ENCODE measurements at regions not wholly inside any gene's neighbourhood (a gene's known extent, or its start where the extent isn't known, plus 50 kb on each side); places are given as distances from the start of the nearest gene placed in this dataset.

DNA sequence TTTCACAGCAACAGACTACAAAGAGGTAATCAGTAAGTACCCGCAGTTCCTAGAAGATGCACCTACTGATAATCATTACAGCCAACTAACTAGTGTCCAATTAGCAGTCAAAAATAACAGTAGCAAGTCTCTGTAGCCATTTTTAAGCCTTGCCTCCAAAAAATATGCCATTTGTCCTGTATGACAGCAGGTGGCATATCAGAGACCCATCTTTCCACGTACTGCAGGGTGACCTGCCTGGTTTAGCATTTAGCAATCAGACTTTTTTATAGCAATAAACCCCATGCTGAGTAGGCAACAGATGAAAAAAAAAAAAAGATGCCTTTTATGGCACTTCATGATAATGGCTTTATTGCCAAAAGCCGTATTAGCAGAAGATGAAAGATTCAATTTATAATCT is 155.3 kb upstream of the LSM14A start:
- Mint-ChIP-seq H3K27me3 (ENCODE audit: low read depth) (peaks cover 2% of the 10 kb centered on the region; the same call in 1 of the 2 replicates), H3K4me3 (no peak overlapping the region), H3K9me3 (peaks cover 30% of the 10 kb centered on the region), H3K27ac (no peak overlapping the region), H3K4me1 (no peaks in the 10 kb centered on the region), H3K36me3 (peaks cover 6% of the 10 kb centered on the region; the same call in 1 of the 2 replicates)
- ChIA-PET CTCF (no interaction called here), POLR2A (interaction anchor here (0.6 kb wide), 1 partner anchor 396 kb away, joined by 3 read pairs; no protein-coding TSS in a partner anchor)
- TF ChIP-seq, protein P1, sequence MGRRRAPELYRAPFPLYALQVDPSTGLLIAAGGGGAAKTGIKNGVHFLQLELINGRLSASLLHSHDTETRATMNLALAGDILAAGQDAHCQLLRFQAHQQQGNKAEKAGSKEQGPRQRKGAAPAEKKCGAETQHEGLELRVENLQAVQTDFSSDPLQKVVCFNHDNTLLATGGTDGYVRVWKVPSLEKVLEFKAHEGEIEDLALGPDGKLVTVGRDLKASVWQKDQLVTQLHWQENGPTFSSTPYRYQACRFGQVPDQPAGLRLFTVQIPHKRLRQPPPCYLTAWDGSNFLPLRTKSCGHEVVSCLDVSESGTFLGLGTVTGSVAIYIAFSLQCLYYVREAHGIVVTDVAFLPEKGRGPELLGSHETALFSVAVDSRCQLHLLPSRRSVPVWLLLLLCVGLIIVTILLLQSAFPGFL (CRISPR knock-in tag; IDR thresholded peaks at IDR 0.05; ENCODE audit: borderline replicate concordance), result no peak
- TF ChIP-seq TEAD1 (CRISPR knock-in tag; IDR thresholded peaks at IDR 0.05) (no peak), ERG (CRISPR knock-in tag; IDR thresholded peaks at IDR 0.05) (no peak), SMAD3 (CRISPR knock-in tag; IDR thresholded peaks at IDR 0.05; ENCODE audit: borderline replicate concordance) (no peak), ZNF121 (CRISPR knock-in tag; IDR thresholded peaks at IDR 0.05) (no peak), ZNF396 (CRISPR knock-in tag; IDR thresholded peaks at IDR 0.05; ENCODE audit: borderline replicate concordance) (no peak), ATF3 (CRISPR knock-in tag; conservative IDR thresholded peaks at IDR 0.05) (no peak), CTCF (IDR thresholded peaks at IDR 0.05) (no peak), MXD4 (CRISPR knock-in tag; IDR thresholded peaks at IDR 0.05; ENCODE audit: borderline replicate concordance) (no peak), NFE2L1 (CRISPR knock-in tag; IDR thresholded peaks at IDR 0.05) (no peak)
- ATAC-seq (no peak), DNase-seq (ENCODE audit: low spot score) (no peak)

DNA sequence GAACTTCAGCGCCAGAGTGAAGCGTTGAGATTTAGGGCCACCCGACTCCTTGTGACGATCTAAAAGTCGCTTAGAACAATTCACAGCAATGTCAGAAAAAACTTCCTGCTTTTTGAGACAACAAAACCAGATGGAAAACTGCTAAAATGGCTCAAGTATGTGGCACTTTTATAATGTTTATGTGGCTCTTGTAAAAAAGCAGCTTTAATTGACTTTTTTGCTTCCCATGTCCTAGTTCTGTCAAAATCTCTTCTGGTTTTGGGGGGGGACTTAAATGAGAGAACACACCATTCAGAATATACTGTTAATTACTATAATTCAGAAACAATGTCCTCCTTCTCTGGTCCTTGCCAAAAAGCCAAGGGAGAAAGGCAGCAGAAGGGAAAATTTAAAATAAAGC is 154.7 kb upstream of the LSM14A start:
- ChIA-PET CTCF (no interaction called here), POLR2A (no interaction called here)
- ATAC-seq (no peak), DNase-seq (ENCODE audit: low spot score) (no peak)
- H3K9me3 Mint-ChIP-seq, result peaks cover 30% of the 10 kb centered on the region
- H3K27me3 Mint-ChIP-seq (ENCODE audit: low read depth), result peaks cover 2% of the 10 kb centered on the region; the same call in 1 of the 2 replicates
- no peak overlapping the region for H3K4me3 Mint-ChIP-seq
- no peak overlapping the region for H3K27ac Mint-ChIP-seq
- no peaks in the 10 kb centered on the region for H3K4me1 Mint-ChIP-seq
- peaks cover 5% of the 10 kb centered on the region for H3K36me3 Mint-ChIP-seq
- TF ChIP-seq ZNF416 (CRISPR knock-in tag; IDR thresholded peaks at IDR 0.05) (no peak), TEAD1 (CRISPR knock-in tag; IDR thresholded peaks at IDR 0.05) (no peak), NFE2L1 (CRISPR knock-in tag; IDR thresholded peaks at IDR 0.05) (no peak), HMGA2 (CRISPR knock-in tag; IDR thresholded peaks at IDR 0.05) (no peak), ATF1 (CRISPR knock-in tag; IDR thresholded peaks at IDR 0.05) (no peak), ESRRA (CRISPR knock-in tag; IDR thresholded peaks at IDR 0.05; ENCODE audit: borderline replicate concordance) (no peak), SMAD4 (CRISPR knock-in tag; IDR thresholded peaks at IDR 0.05) (no peak), OVOL2 (CRISPR knock-in tag; IDR thresholded peaks at IDR 0.05; ENCODE audit: borderline replicate concordance) (no peak), ETV6 (CRISPR knock-in tag; IDR thresholded peaks at IDR 0.05) (no peak), E2F1 (CRISPR knock-in tag; IDR thresholded peaks at IDR 0.05) (no peak), RORB (CRISPR knock-in tag; IDR thresholded peaks at IDR 0.05) (no peak)
- TF ChIP-seq, protein P2, sequence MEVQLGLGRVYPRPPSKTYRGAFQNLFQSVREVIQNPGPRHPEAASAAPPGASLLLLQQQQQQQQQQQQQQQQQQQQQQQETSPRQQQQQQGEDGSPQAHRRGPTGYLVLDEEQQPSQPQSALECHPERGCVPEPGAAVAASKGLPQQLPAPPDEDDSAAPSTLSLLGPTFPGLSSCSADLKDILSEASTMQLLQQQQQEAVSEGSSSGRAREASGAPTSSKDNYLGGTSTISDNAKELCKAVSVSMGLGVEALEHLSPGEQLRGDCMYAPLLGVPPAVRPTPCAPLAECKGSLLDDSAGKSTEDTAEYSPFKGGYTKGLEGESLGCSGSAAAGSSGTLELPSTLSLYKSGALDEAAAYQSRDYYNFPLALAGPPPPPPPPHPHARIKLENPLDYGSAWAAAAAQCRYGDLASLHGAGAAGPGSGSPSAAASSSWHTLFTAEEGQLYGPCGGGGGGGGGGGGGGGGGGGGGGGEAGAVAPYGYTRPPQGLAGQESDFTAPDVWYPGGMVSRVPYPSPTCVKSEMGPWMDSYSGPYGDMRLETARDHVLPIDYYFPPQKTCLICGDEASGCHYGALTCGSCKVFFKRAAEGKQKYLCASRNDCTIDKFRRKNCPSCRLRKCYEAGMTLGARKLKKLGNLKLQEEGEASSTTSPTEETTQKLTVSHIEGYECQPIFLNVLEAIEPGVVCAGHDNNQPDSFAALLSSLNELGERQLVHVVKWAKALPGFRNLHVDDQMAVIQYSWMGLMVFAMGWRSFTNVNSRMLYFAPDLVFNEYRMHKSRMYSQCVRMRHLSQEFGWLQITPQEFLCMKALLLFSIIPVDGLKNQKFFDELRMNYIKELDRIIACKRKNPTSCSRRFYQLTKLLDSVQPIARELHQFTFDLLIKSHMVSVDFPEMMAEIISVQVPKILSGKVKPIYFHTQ (CRISPR knock-in tag; IDR thresholded peaks at IDR 0.05), result no peak
- TF ChIP-seq, protein P3, sequence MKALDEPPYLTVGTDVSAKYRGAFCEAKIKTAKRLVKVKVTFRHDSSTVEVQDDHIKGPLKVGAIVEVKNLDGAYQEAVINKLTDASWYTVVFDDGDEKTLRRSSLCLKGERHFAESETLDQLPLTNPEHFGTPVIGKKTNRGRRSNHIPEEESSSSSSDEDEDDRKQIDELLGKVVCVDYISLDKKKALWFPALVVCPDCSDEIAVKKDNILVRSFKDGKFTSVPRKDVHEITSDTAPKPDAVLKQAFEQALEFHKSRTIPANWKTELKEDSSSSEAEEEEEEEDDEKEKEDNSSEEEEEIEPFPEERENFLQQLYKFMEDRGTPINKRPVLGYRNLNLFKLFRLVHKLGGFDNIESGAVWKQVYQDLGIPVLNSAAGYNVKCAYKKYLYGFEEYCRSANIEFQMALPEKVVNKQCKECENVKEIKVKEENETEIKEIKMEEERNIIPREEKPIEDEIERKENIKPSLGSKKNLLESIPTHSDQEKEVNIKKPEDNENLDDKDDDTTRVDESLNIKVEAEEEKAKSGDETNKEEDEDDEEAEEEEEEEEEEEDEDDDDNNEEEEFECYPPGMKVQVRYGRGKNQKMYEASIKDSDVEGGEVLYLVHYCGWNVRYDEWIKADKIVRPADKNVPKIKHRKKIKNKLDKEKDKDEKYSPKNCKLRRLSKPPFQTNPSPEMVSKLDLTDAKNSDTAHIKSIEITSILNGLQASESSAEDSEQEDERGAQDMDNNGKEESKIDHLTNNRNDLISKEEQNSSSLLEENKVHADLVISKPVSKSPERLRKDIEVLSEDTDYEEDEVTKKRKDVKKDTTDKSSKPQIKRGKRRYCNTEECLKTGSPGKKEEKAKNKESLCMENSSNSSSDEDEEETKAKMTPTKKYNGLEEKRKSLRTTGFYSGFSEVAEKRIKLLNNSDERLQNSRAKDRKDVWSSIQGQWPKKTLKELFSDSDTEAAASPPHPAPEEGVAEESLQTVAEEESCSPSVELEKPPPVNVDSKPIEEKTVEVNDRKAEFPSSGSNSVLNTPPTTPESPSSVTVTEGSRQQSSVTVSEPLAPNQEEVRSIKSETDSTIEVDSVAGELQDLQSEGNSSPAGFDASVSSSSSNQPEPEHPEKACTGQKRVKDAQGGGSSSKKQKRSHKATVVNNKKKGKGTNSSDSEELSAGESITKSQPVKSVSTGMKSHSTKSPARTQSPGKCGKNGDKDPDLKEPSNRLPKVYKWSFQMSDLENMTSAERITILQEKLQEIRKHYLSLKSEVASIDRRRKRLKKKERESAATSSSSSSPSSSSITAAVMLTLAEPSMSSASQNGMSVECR (CRISPR knock-in tag; IDR thresholded peaks at IDR 0.05; ENCODE audit: borderline replicate concordance), result no peak
- TF ChIP-seq, protein P4, sequence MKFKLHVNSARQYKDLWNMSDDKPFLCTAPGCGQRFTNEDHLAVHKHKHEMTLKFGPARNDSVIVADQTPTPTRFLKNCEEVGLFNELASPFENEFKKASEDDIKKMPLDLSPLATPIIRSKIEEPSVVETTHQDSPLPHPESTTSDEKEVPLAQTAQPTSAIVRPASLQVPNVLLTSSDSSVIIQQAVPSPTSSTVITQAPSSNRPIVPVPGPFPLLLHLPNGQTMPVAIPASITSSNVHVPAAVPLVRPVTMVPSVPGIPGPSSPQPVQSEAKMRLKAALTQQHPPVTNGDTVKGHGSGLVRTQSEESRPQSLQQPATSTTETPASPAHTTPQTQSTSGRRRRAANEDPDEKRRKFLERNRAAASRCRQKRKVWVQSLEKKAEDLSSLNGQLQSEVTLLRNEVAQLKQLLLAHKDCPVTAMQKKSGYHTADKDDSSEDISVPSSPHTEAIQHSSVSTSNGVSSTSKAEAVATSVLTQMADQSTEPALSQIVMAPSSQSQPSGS (CRISPR knock-in tag; IDR thresholded peaks at IDR 0.05; ENCODE audit: borderline replicate concordance, low read depth), result no peak
